SU-DHL-6 (cell line): ENCODE measurements at regions not wholly inside any gene's neighbourhood (a gene's known extent, or its start where the extent isn't known, plus 50 kb on each side); places are given as distances from the start of the nearest gene placed in this dataset.

ENCODE experiments used
- H2AFZ ChIP-seq: fragments of 200-600 bp; sonication (generic); 2 replicates; pipeline ENCODE4 v1.6.1; 2014; ENCODE audit warnings: low read depth, mild to moderate bottlenecking, moderate library complexity, mixed read lengths, antibody characterized with exemption, low read length; ENCODE audit not compliant: severe bottlenecking
- H3F3A ChIP-seq: fragments of 200-600 bp; shearing (Covaris generic); 2 replicates; pipeline ENCODE4 v1.6.0; 2016; ENCODE audit warnings: antibody characterized with exemption, mild to moderate bottlenecking; ENCODE audit not compliant: insufficient read depth
- H3K27ac ChIP-seq: fragments of 200-600 bp; sonication (generic); 2 replicates; pipeline ENCODE4 v1.5.1; 2016; ENCODE audit warnings: low read depth, mild to moderate bottlenecking, low read length, moderate library complexity, mixed read lengths
- H3K27me3 ChIP-seq: fragments of 200-600 bp; sonication (generic), shearing (Covaris generic); 2 replicates; pipeline ENCODE4 v1.6.0; 2014; ENCODE audit warnings: mild to moderate bottlenecking, low read length
- H3K36me3 ChIP-seq: fragments of 200-600 bp; sonication (generic); 2 replicates; pipeline ENCODE4 v1.6.1; 2014; ENCODE audit warnings: mild to moderate bottlenecking, low read length, mixed read lengths
- H3K4me2 ChIP-seq: fragments of 300-600, 200-600 bp; shearing (Covaris generic), sonication (generic); 2 replicates; pipeline ENCODE4 v1.6.0; 2014; ENCODE audit warnings: low read length, low read depth, mild to moderate bottlenecking; ENCODE audit not compliant: poor library complexity, severe bottlenecking
- H3K4me3 ChIP-seq: fragments of 200-600 bp; sonication (generic); 2 replicates; pipeline ENCODE4 v1.5.1; 2014; ENCODE audit warnings: antibody characterized with exemption, low read length, mild to moderate bottlenecking, mixed read lengths; ENCODE audit not compliant: insufficient read depth, poor library complexity, severe bottlenecking
- H3K79me2 ChIP-seq: fragments of 200-600 bp; sonication (generic); 2 replicates; pipeline ENCODE4 v1.6.1; 2014; ENCODE audit warnings: mild to moderate bottlenecking, low read length, moderate library complexity; ENCODE audit not compliant: insufficient read depth
- H3K9ac ChIP-seq: fragments of 200-600 bp; sonication (generic); 2 replicates; pipeline ENCODE4 v1.7.0; 2014; ENCODE audit warnings: mild to moderate bottlenecking, low read length
- H3K9me2 ChIP-seq: fragments of 200-600 bp; sonication (generic); replicated peaks from 2 replicates; pipeline ENCODE4 v1.6.1; 2014; ENCODE audit warnings: low read length; ENCODE audit not compliant: insufficient read depth
- H3K9me3 ChIP-seq: fragments of 200-600 bp; sonication (generic); 2 replicates; pipeline ENCODE4 v1.6.1; 2014; ENCODE audit warnings: low read length, mixed read lengths; ENCODE audit not compliant: insufficient read depth
- H4K20me1 ChIP-seq: fragments of 200-600 bp; sonication (generic); 2 replicates; pipeline ENCODE4 v1.6.1; 2014; ENCODE audit warnings: low read depth, mild to moderate bottlenecking, antibody characterized with exemption, low read length, moderate library complexity, mixed read lengths
- EZH2phosphoT487 ChIP-seq: fragments of 200-600 bp; sonication (generic), shearing (Covaris generic); conservative IDR thresholded peaks from 2 replicates; pipeline ENCODE4 v1.6.1; 2018; ENCODE audit warnings: mild to moderate bottlenecking, antibody characterized with exemption, low read length, moderate library complexity, mixed read lengths
- TF ChIP-seq, protein P1 (sequence below): fragments of 200-600 bp; sonication (generic); IDR thresholded peaks from one replicate; pipeline ENCODE4 v1.5.1; 2017; ENCODE audit warnings: antibody characterized with exemption, mild to moderate bottlenecking, low read length, moderate library complexity; ENCODE audit not compliant: insufficient read depth, poor library complexity, severe bottlenecking

DNA sequence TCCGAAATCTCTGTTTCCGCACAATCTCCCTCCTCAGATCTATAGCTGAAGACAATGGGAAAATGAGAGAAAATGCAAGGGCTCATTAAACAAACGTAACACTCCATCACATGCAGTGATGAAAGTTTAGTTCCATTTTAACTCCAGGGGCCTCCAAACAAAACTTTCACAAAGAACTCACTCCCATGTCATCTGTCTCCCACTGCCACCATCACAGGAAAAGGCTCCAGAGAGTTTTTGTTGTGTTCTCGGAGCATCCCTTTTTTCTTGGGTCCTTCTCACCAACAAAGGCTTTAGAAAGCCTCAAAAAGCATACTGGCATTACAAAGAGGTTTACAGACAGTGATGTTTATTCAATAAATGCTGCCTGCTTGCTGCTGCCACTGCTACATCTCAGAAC, 339.6 kb downstream of the TPBG start:
- H3K79me2 ChIP-seq, result no peaks in the 10 kb centered on the region
- no peaks in the 10 kb centered on the region for H3K9me2 ChIP-seq
- H3K4me3 ChIP-seq, result no peak overlapping the region
- H3K9ac ChIP-seq, result no peak overlapping the region
- no peaks in the 10 kb centered on the region for H4K20me1 ChIP-seq
- H3F3A ChIP-seq, result no peaks in the 10 kb centered on the region
- no peak overlapping the region for H3K4me2 ChIP-seq
- TF ChIP-seq EZH2phosphoT487, result no peak
- TF ChIP-seq, protein P1, sequence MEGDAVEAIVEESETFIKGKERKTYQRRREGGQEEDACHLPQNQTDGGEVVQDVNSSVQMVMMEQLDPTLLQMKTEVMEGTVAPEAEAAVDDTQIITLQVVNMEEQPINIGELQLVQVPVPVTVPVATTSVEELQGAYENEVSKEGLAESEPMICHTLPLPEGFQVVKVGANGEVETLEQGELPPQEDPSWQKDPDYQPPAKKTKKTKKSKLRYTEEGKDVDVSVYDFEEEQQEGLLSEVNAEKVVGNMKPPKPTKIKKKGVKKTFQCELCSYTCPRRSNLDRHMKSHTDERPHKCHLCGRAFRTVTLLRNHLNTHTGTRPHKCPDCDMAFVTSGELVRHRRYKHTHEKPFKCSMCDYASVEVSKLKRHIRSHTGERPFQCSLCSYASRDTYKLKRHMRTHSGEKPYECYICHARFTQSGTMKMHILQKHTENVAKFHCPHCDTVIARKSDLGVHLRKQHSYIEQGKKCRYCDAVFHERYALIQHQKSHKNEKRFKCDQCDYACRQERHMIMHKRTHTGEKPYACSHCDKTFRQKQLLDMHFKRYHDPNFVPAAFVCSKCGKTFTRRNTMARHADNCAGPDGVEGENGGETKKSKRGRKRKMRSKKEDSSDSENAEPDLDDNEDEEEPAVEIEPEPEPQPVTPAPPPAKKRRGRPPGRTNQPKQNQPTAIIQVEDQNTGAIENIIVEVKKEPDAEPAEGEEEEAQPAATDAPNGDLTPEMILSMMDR, result no peak
- no peaks in the 10 kb centered on the region for H3K9me3 ChIP-seq
- no peak overlapping the region for H3K27ac ChIP-seq
- H3K36me3 ChIP-seq, result no peaks in the 10 kb centered on the region
- no peak overlapping the region for H2AFZ ChIP-seq
- no peaks in the 10 kb centered on the region for H3K27me3 ChIP-seq

- Histone ChIP-seq H3K4me3 (no peak overlapping the region), H3K9me2 (no peaks in the 10 kb centered on the region), H4K20me1 (no peaks in the 10 kb centered on the region), H3F3A (no peaks in the 10 kb centered on the region), H3K36me3 (no peaks in the 10 kb centered on the region), H3K9ac (no peak overlapping the region), H2AFZ (no peak overlapping the region), H3K79me2 (no peaks in the 10 kb centered on the region), H3K9me3 (no peaks in the 10 kb centered on the region), H3K4me2 (no peak overlapping the region), H3K27ac (no peak overlapping the region), H3K27me3 (no peaks in the 10 kb centered on the region)
- TF ChIP-seq, protein P1, result no peak
- no peak for TF ChIP-seq EZH2phosphoT487
These were observed 340.4 kb downstream of the TPBG start for GRCh38 chr6:82704045-82704444.

DNA sequence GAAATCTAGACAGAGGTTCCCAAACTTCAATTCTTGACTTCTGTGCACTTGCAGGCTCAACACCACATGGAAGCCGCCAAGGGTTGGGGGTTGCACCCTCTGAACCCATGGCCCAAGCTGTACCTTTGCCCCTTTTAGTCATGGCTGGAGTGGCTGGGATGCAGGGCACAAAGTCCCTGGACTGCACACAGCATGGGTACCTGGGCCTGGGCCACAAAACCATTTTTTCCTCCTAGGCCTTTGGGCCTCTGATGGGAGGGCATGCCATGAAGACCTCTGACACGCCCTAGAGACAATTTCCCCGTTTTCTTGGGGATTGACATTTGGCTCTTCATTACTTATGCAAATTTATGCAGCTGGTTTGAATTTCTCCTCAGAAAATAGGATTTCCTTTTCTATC, 342.0 kb downstream of the TPBG start:
- no peak overlapping the region for H3K4me2 ChIP-seq
- TF ChIP-seq, protein P1, result no peak
- TF ChIP-seq EZH2phosphoT487, result no peak

More for the DNA sequence above, 342.0 kb downstream of the TPBG start:
- Histone ChIP-seq H3K4me3 (no peak overlapping the region), H3K9me2 (no peaks in the 10 kb centered on the region), H3K79me2 (no peaks in the 10 kb centered on the region), H3K27me3 (no peaks in the 10 kb centered on the region), H3K27ac (no peak overlapping the region), H4K20me1 (no peaks in the 10 kb centered on the region), H3F3A (no peaks in the 10 kb centered on the region), H3K9me3 (no peaks in the 10 kb centered on the region), H3K36me3 (no peaks in the 10 kb centered on the region), H2AFZ (no peak overlapping the region), H3K9ac (no peak overlapping the region)
